NOMO-1 (cell line): ENCODE measurements at regions not wholly inside any gene's neighbourhood (a gene's known extent, or its start where the extent isn't known, plus 50 kb on each side); places are given as distances from the start of the nearest gene placed in this dataset.

Experiments
- DNase-seq, 2 experiments: peaks; one replicate each; lab custom pipeline; 2025; ENCODE audit not compliant: unreplicated experiment in 2 of 2; lab: John Stamatoyannopoulos, UW

DNA sequence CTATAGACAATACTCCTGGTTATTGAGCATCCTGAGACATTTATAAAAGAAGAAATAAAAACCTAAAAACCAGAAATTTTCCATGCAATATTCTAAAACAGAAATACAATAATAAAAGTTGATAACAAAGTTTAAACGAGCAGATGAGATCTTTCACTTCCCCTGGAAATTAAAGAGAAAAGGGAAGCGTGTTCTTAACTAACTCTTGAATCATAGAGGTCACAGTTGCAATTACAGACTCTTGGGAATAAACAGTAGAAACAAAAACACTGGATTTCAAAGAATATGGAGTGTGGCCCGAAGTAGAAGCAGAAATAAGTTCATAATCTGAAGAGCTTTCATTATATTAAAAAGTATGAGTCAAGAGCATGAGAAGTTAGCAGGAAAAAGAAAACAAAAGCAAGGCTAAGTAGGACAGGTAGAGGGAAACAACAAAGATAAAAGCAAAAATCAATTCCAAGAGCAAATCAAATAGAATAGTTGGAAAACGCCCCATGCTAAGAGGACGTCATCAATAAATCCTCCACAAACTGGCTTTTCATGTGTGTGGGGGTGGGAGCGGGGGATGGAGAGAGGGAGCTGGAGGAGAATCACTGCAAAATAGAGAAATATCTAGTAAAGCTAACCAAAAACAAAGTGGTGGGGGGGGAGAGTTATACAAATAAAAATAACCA, 55.2 kb upstream of the C10orf71 start:
- DNase-seq: peak; percentile 24 to 83

DNA sequence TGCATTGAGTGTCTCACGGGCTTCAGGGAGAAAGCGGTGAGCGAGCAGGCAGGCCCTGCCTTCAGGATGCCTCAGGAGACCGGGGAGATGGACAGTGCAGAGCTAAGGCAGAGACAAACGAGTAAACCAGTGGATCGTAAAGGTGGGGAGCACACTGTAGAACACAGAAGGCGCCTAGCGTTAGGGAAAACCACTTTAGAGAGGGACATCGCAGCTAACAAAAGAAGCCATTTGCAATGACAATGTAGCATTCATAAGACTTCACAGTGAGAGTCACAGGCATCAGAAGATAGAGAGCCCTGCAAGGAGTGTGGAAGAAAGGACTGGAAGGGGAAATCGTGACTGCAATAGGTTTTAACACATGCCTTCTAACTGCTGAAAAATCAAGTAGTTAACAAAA, 54.9 kb upstream of the TMEM273 start:
- DNase-seq: peak in 1 of 2 experiments; percentile 48

DNA sequence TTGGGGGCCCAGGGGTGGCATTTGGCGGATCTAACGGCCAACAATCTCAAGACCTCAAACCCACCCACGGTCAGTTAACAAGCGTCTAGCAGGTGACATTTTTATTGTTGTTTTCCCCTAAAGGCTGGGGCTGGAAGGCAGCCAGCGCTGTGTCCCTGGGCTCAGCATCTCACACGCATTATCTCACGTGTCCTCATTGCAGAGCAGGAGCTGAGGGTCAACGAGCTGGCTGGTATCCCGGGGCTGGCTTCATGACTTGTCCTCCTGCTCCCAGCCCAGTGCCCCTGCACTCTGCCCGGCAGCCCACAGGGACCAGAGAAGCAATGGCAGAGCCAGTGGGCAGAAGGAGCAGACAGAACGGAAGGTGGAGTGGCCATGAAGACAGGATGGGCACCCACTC, 54.4 kb upstream of the TMEM273 start:
- DNase-seq: no peak

DNA sequence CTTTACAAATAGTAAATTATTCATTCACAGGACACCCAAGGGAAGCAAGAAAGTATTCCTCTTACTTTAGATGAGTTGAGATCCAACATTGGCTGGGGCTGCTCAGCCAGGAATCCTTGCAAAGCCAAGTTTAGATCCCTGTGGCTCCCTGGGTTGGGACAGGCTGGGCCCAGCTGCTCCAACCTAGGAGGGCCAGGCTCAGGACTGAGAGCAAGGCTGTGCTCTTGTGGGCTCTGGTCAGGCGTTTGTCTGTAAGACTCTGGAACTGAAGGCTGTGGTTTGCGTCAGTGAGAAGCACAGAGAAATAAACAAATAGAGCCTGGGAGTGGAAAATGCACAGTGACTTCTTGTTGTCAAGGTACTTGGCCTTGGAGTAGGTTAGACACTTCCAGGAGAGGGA, 53.2 kb upstream of the TMEM273 start:
- DNase-seq: no peak

DNA sequence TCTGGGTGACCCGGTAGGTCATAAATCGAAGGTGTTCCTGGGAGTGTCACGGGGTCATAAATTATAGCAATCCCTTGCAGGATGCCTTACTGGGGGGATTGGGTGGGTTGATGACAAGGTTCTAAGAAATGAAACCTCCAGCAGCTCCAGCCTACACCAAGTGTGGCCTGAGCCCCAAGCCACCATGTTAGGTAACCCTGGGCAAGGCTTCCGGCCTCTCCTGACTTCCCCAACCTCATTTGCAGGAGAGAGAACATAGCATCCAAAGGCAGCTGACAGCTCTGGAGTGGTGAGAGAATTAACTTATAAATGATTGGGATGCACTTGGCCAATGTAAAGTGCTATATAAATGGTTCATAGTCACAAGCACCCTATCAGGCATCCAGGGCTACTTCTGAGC, 52.8 kb upstream of the TMEM273 start:
- DNase-seq: peak; percentile 4 to 39
